ENCODE measurements at regions not wholly inside any gene's neighbourhood (a gene's known extent, or its start where the extent isn't known, plus 50 kb on each side); places are given as distances from the start of the nearest gene placed in this dataset.
"Not testable (repeated sequence)": the region's sequence is repeated elsewhere in the genome, so short reads cannot be mapped to it uniquely, and the experiment has no call there.

DNA sequence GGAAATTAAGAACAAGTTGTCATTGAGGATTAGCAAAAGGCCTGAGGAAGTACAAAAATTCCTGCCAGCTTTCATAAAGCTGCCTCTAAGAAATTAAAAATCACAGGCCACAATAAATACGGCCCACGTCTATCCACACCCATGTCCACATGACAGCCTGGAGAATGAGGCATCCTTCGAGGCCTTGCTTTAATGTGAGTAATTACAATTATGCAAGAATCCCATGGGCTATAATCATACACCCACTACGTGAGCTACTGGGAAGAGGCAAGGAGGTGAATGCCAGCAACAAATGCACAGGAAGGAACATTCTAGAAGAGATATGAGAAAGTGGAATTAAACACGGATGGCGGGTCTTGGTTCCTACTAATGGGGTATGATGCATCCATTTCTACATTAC is 65.4 kb upstream of the ZFHX3 start:
- TF ChIP-seq, protein P1, sequence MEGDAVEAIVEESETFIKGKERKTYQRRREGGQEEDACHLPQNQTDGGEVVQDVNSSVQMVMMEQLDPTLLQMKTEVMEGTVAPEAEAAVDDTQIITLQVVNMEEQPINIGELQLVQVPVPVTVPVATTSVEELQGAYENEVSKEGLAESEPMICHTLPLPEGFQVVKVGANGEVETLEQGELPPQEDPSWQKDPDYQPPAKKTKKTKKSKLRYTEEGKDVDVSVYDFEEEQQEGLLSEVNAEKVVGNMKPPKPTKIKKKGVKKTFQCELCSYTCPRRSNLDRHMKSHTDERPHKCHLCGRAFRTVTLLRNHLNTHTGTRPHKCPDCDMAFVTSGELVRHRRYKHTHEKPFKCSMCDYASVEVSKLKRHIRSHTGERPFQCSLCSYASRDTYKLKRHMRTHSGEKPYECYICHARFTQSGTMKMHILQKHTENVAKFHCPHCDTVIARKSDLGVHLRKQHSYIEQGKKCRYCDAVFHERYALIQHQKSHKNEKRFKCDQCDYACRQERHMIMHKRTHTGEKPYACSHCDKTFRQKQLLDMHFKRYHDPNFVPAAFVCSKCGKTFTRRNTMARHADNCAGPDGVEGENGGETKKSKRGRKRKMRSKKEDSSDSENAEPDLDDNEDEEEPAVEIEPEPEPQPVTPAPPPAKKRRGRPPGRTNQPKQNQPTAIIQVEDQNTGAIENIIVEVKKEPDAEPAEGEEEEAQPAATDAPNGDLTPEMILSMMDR (IDR thresholded peaks at IDR 0.05; ENCODE audit: low read depth, low read length): no peak
- no peak for DNase-seq (ENCODE audit: low read depth, low spot score)
- H3K4me3 ChIP-seq (ENCODE audit: low read depth, low read length): no peak overlapping the region
- in situ Hi-C loops (cut with HindIII; ENCODE audit: low sequenced_read_pairs): no loop called here

DNA sequence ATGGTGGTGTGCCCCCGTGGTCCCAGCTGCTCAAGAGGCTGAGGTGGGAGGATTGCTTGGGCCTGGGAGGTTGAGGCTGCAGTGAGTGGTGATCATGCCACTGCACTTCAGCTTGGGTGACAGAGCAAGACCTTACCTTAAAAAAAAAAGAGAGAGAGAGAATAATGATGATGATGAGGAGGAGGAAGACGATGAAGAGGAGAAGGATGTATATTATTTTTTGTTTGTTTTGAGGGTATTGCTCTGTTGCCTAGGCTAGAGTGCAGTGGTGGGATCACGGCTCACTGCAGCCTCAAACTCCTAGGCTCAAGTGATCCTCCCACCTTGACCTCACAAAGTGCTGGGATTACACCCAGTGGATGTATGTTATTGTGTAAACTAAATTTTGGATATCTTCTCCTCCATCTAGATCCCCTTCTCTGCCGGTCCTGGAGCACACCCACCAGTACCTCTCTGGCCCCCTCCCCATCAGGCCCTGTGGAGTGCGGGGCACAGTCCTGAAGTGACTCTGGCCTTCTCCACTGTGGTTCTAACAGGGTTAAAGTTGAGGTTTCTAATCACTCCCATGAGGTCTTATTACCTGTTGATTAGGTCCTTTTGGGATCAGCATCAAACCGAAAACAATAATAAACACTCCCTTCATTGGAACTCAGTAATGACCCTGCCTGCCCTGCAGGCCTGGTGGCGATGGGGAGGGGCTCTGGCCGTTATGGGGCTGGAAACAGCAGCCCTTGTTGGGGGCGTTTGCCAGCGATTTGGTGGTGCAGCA is 60.5 kb upstream of the ZFHX3 start:
- no peak for DNase-seq (ENCODE audit: low read depth, low spot score)
- TF ChIP-seq, protein P1 (IDR thresholded peaks at IDR 0.05; ENCODE audit: low read depth, low read length): no peak
- H3K4me3 ChIP-seq (ENCODE audit: low read depth, low read length): no peak overlapping the region
- in situ Hi-C loops (cut with HindIII; ENCODE audit: low sequenced_read_pairs): no loop called here

DNA sequence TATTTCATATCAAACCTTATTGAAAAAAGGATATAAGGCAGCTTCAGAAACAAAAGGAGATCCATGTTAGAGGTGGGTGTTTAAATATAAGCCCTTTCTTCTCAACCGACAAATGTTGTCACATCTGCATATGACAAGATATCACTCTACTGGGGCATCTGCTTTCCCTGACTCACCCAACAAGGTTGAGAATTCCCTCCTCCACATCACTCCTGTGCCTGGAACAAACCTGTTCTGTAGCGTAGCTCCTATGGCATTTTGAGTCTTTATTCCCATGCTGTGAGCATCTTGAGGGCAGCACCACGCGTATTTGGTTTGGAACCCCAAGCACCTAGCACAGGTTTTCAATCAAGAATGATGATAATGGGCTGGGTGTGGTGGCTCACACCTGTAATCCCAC is 59.4 kb upstream of the ZFHX3 start:
- H3K4me3 ChIP-seq (ENCODE audit: low read depth, low read length): no peak overlapping the region
- DNase-seq (ENCODE audit: low read depth, low spot score): no peak
- TF ChIP-seq, protein P1 (IDR thresholded peaks at IDR 0.05; ENCODE audit: low read depth, low read length): no peak
- in situ Hi-C loops (cut with HindIII; ENCODE audit: low sequenced_read_pairs): no loop called here

DNA sequence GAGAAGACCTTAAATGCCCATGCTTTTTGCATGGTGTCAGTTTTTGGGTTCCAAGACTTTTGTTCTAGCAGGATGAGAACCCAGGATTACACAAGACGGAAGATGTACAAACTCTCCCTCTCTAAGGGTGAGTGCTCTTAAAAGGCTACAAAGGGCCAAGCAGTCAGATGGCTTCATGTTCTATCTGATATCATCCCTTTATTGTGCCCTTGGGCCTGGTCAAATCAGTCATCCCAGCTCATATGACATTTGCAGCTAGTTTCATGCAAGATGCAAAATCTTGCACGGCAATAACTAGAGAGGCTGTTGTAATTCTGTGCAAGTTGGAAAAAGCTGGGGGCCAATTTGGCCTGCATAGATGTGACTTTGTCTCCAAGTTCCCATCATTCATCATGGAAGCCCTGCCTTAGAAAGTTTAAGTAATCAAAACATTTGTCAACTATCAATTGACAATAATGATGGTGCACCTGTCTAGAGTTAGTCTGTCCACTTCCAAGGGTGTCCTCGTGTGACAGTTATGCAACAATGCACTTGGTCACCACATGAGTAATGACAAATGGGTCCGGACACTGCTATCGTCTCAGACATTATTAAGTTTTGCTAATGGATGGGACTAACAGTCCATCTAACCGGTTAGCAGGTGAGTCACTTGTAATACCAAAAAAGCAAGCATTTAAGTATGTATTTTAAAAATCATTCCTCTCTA is 58.6 kb upstream of the ZFHX3 start:
- H3K4me3 ChIP-seq (ENCODE audit: low read depth, low read length): no peak overlapping the region
- in situ Hi-C loops (cut with HindIII; ENCODE audit: low sequenced_read_pairs): no loop called here
- TF ChIP-seq, protein P1 (IDR thresholded peaks at IDR 0.05; ENCODE audit: low read depth, low read length): no peak
- DNase-seq (ENCODE audit: low read depth, low spot score): no peak

GRCh38 chr16:73101568-73101967 is 53.6 kb upstream of the ZFHX3 start:
- TF ChIP-seq, protein P1 (IDR thresholded peaks at IDR 0.05; ENCODE audit: low read depth, low read length): no peak
- no peak for DNase-seq (ENCODE audit: low read depth, low spot score)
- H3K4me3 ChIP-seq (ENCODE audit: low read depth, low read length): no peak overlapping the region
- in situ Hi-C loops (cut with HindIII; ENCODE audit: low sequenced_read_pairs): no loop called here

- H3K4me3 ChIP-seq (ENCODE audit: low read depth, low read length); in situ Hi-C loops (cut with HindIII; ENCODE audit: low sequenced_read_pairs); DNase-seq (ENCODE audit: low read depth, low spot score): not testable (repeated sequence)
These were observed 51.7 kb upstream of the ZFHX3 start for GRCh38 chr16:73099601-73100000.
